H9 (cell line): ENCODE measurements at regions not wholly inside any gene's neighbourhood (a gene's known extent, or its start where the extent isn't known, plus 50 kb on each side); places are given as distances from the start of the nearest gene placed in this dataset.

ENCODE experiments used
- DNase-seq: peaks from one replicate; pipeline ENCODE4 v3.0.0-alpha.2; 2017
- H2AFZ ChIP-seq: one replicate; pipeline ENCODE4 v1.6.1; 2013; ENCODE audit warnings: mild to moderate bottlenecking, low read length, control low read depth, moderate library complexity
- H2AK5ac ChIP-seq: 2 replicates; pipeline ENCODE4 v1.6.1; 2013; ENCODE audit warnings: low read length, control low read depth, mixed read lengths; ENCODE audit not compliant: insufficient read length
- H2BK120ac ChIP-seq: one replicate; pipeline ENCODE4 v1.6.1; 2013; ENCODE audit warnings: low read depth, mild to moderate bottlenecking, low read length, control low read depth, inconsistent platforms; ENCODE audit not compliant: poor library complexity, severe bottlenecking
- H2BK12ac ChIP-seq: 2 replicates; pipeline ENCODE4 v1.6.1; 2013; ENCODE audit warnings: low read length, control low read depth, mixed read lengths, low read depth; ENCODE audit not compliant: insufficient read length
- H2BK15ac ChIP-seq: 2 replicates; pipeline ENCODE4 v1.6.1; 2013; ENCODE audit warnings: low read depth, low read length, control low read depth
- H2BK20ac ChIP-seq: one replicate; pipeline ENCODE4 v1.6.1; 2013; ENCODE audit warnings: low read depth, mild to moderate bottlenecking, low read length, control low read depth, inconsistent platforms; ENCODE audit not compliant: poor library complexity, severe bottlenecking
- H2BK5ac ChIP-seq: 2 replicates; pipeline ENCODE4 v1.6.1; 2013; ENCODE audit warnings: low read length, control low read depth, mixed read lengths; ENCODE audit not compliant: insufficient read length
- H3K14ac ChIP-seq: 2 replicates; pipeline ENCODE4 v1.6.1; 2013; ENCODE audit warnings: low read length, control low read depth; ENCODE audit not compliant: insufficient read depth
- H3K18ac ChIP-seq: 2 replicates; pipeline ENCODE4 v1.6.1; 2013; ENCODE audit warnings: low read depth, mild to moderate bottlenecking, mixed read lengths, low read length, control low read depth; ENCODE audit not compliant: insufficient read length
- H3K23ac ChIP-seq: 2 replicates; pipeline ENCODE4 v1.6.1; 2013; ENCODE audit warnings: low read length, control low read depth, mixed read lengths, low read depth; ENCODE audit not compliant: insufficient read length
- H3K23me2 ChIP-seq: 2 replicates; pipeline ENCODE4 v1.6.1; 2013; ENCODE audit warnings: low read depth, mild to moderate bottlenecking, mixed read lengths, low read length, control low read depth; ENCODE audit not compliant: insufficient read length, poor library complexity, severe bottlenecking
- H3K27ac ChIP-seq: 2 replicates; pipeline ENCODE4 v1.5.1; 2013; ENCODE audit warnings: low read length, control low read depth, mixed read lengths, low read depth; ENCODE audit not compliant: insufficient read length
- H3K27me3 ChIP-seq: 2 replicates; pipeline ENCODE4 v1.6.1; 2013; ENCODE audit warnings: low read length, control low read depth, inconsistent platforms; ENCODE audit not compliant: insufficient read depth
- H3K4ac ChIP-seq: 2 replicates; pipeline ENCODE4 v1.6.1; 2013; ENCODE audit warnings: low read depth, mild to moderate bottlenecking, control low read depth, inconsistent platforms, low read length, moderate library complexity
- H3K4me1 ChIP-seq: 2 replicates; pipeline ENCODE4 v1.6.1; 2013; ENCODE audit warnings: low read length, control low read depth, inconsistent platforms; ENCODE audit not compliant: insufficient read depth
- H3K4me2 ChIP-seq: 2 replicates; pipeline ENCODE4 v1.6.1; 2013; ENCODE audit warnings: low read length, control low read depth, mixed read lengths; ENCODE audit not compliant: insufficient read length, insufficient read depth
- H3K56ac ChIP-seq: 2 replicates; pipeline ENCODE4 v1.6.1; 2013; ENCODE audit warnings: low read depth, mild to moderate bottlenecking, mixed read lengths, low read length, control low read depth; ENCODE audit not compliant: insufficient read length
- H3K79me1 ChIP-seq: 2 replicates; pipeline ENCODE4 v1.6.1; 2013; ENCODE audit warnings: low read depth, mild to moderate bottlenecking, moderate library complexity, low read length, control low read depth, inconsistent platforms; ENCODE audit not compliant: insufficient read depth, poor library complexity, severe bottlenecking
- H3K79me2 ChIP-seq: 2 replicates; pipeline ENCODE4 v1.6.1; 2013; ENCODE audit warnings: low read length, control low read depth, inconsistent platforms; ENCODE audit not compliant: insufficient read depth
- H3K9ac ChIP-seq: 2 replicates; pipeline ENCODE4 v1.6.1; 2013; ENCODE audit warnings: low read length, control low read depth, mixed read lengths; ENCODE audit not compliant: insufficient read length; ENCODE audit errors: extremely low read depth
- H3K9me3 ChIP-seq: one replicate; pipeline ENCODE4 v1.6.1; 2013; ENCODE audit warnings: low read depth, low read length, inconsistent platforms; ENCODE audit not compliant: control insufficient read depth
- H3T11ph ChIP-seq: one replicate; pipeline ENCODE4 v1.6.1; 2013; ENCODE audit warnings: mild to moderate bottlenecking, low read length, control low read depth, inconsistent platforms
- H4K20me1 ChIP-seq: one replicate; pipeline ENCODE4 v1.6.1; 2013; ENCODE audit not compliant: control insufficient read depth, insufficient read length, insufficient read depth
- H4K5ac ChIP-seq: 2 replicates; pipeline ENCODE4 v1.6.1; 2013; ENCODE audit warnings: low read depth, mild to moderate bottlenecking, mixed read lengths, low read length, control low read depth; ENCODE audit not compliant: insufficient read length
- H4K8ac ChIP-seq: replicated peaks from 2 replicates; pipeline ENCODE4 v1.6.1; 2013; ENCODE audit warnings: low read length, control low read depth, mixed read lengths, low read depth; ENCODE audit not compliant: insufficient read length
- H4K91ac ChIP-seq: 2 replicates; pipeline ENCODE4 v1.6.1; 2013; ENCODE audit warnings: low read depth, mild to moderate bottlenecking, moderate library complexity, mixed read lengths, low read length, control low read depth; ENCODE audit not compliant: insufficient read length
- H3K27ac Mint-ChIP-seq, 3 experiments: 2 replicates in 2 of 3; 3 replicates in 1 of 3; pipeline ENCODE4 v1.8.0; 2020 to 2021; ENCODE audit warnings: mixed read lengths in 3 of 3, mild to moderate bottlenecking in 1 of 3, moderate library complexity in 1 of 3
- H3K27me3 Mint-ChIP-seq: 2 replicates; pipeline ENCODE4 v1.8.0; 2021; ENCODE audit warnings: low read depth, mild to moderate bottlenecking, moderate library complexity, mixed read lengths
- H3K36me3 Mint-ChIP-seq, 3 experiments: 2 replicates in 2 of 3; 3 replicates in 1 of 3; pipeline ENCODE4 v1.8.0; 2020 to 2021; ENCODE audit warnings: low read depth in 3 of 3, mixed read lengths in 3 of 3; ENCODE audit not compliant: insufficient read depth in 1 of 3
- H3K4me1 Mint-ChIP-seq, 2 experiments: 2 replicates each; pipeline ENCODE4 v1.8.0; 2020; ENCODE audit warnings: mixed read lengths in 2 of 2
- H3K4me3 Mint-ChIP-seq, 2 experiments: 2 replicates in 1 of 2; 3 replicates in 1 of 2; pipeline ENCODE4 v1.8.0; 2020 to 2021; ENCODE audit warnings: mild to moderate bottlenecking in 2 of 2, mixed read lengths in 2 of 2, moderate library complexity in 1 of 2
- H3K9me3 Mint-ChIP-seq, 2 experiments: 2 replicates in 1 of 2; 3 replicates in 1 of 2; pipeline ENCODE4 v1.8.0; 2020; ENCODE audit warnings: mild to moderate bottlenecking in 2 of 2, mixed read lengths in 2 of 2, moderate library complexity in 1 of 2
- WGBS: extraction: QIAGEN DNeasy Blood & Tissue Kit; methylation state at CpG from one replicate; pipeline ENCODE4 v1.1.7; 2013; ENCODE audit warnings: missing lambda C conversion rate, low lambda C conversion rate, mixed read lengths; ENCODE audit not compliant: insufficient read length; ENCODE audit errors: extremely low coverage; 5-methylcytosine and 5-hydroxymethylcytosine counted together
- TF ChIP-seq, protein P1 (sequence below): fragments of 200-600 bp; sonication (generic); conservative IDR thresholded peaks from 3 replicates; pipeline ENCODE4 v1.8.0; 2021; ENCODE audit warnings: antibody characterized with exemption, mild to moderate bottlenecking

DNA sequence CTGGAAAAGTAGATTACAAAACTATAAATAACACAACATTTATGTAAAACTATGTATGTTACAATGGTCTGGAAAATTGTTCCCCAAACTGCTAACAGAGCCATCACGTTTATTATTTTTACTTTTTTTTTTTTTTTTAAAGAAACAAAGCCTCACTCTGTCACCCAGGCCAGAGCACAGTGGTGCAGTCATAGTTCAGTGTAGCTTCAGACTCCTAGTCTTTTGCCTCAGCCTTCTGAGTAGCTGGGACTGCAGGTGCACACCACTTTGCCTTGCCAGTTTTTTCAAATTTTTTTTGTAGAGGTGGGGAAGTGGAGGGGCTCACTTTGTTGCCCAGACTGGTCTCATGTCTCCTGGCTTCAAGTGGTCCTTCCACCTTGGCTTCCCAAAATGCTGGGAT, 180.1 kb upstream of the SPRY1 start:
- no peak overlapping the region for H3K23ac ChIP-seq
- no peaks in the 10 kb centered on the region for H3K9me3 ChIP-seq
- H4K20me1 ChIP-seq = no peaks in the 10 kb centered on the region
- H4K8ac ChIP-seq = no peak overlapping the region
- H3K14ac ChIP-seq = no peak overlapping the region
- H3K79me1 ChIP-seq = no peaks in the 10 kb centered on the region
- no peaks in the 10 kb centered on the region for H3K9me3 Mint-ChIP-seq
- no peak overlapping the region for H4K91ac ChIP-seq
- no peak overlapping the region for H3K27ac ChIP-seq
- no peak overlapping the region for H3K4me2 ChIP-seq
- no peaks in the 10 kb centered on the region for H3K27me3 ChIP-seq
- no peaks in the 10 kb centered on the region for H3K36me3 Mint-ChIP-seq
- H3K4me1 Mint-ChIP-seq = peaks cover 0 to 5% of the 10 kb centered on the region in 2 experiments; a peak in 1 of 4 replicates
- WGBS = no CpG with 5 or more reads among the region's 1 CpG
- no peak overlapping the region for H3K9ac ChIP-seq
- no peak overlapping the region for H2BK20ac ChIP-seq
- no peak overlapping the region for H2BK12ac ChIP-seq
- H3K27me3 Mint-ChIP-seq = no peaks in the 10 kb centered on the region
- H3K56ac ChIP-seq = no peak overlapping the region
- H4K5ac ChIP-seq = no peak overlapping the region
- no peak overlapping the region for H3T11ph ChIP-seq
- no peak overlapping the region for H2BK5ac ChIP-seq
- no peaks in the 10 kb centered on the region for H3K79me2 ChIP-seq
- H3K4me1 ChIP-seq = no peaks in the 10 kb centered on the region
- H2BK120ac ChIP-seq = no peak overlapping the region
- no peak overlapping the region for H2BK15ac ChIP-seq
- H3K4ac ChIP-seq = no peak overlapping the region
- no peak overlapping the region for H2AFZ ChIP-seq
- H3K4me3 Mint-ChIP-seq = no peak overlapping the region
- TF ChIP-seq, protein P1, sequence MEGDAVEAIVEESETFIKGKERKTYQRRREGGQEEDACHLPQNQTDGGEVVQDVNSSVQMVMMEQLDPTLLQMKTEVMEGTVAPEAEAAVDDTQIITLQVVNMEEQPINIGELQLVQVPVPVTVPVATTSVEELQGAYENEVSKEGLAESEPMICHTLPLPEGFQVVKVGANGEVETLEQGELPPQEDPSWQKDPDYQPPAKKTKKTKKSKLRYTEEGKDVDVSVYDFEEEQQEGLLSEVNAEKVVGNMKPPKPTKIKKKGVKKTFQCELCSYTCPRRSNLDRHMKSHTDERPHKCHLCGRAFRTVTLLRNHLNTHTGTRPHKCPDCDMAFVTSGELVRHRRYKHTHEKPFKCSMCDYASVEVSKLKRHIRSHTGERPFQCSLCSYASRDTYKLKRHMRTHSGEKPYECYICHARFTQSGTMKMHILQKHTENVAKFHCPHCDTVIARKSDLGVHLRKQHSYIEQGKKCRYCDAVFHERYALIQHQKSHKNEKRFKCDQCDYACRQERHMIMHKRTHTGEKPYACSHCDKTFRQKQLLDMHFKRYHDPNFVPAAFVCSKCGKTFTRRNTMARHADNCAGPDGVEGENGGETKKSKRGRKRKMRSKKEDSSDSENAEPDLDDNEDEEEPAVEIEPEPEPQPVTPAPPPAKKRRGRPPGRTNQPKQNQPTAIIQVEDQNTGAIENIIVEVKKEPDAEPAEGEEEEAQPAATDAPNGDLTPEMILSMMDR = no peak
- H3K18ac ChIP-seq = no peak overlapping the region
- H2AK5ac ChIP-seq = no peak overlapping the region
- DNase-seq = no peak
- no peak overlapping the region for H3K27ac Mint-ChIP-seq
- H3K23me2 ChIP-seq = no peaks in the 10 kb centered on the region
